Aorta (tissue), 5 donors: ENCODE measurements at regions not wholly inside any gene's neighbourhood (a gene's known extent, or its start where the extent isn't known, plus 50 kb on each side); places are given as distances from the start of the nearest gene placed in this dataset.

ENCODE experiments used
- ATAC-seq: fragments of 200-7000 bp; cut with Tn5 transposase; one replicate; pipeline ENCODE4 v1.9.1; 2022; ENCODE audit warnings: moderate library complexity; ENCODE audit not compliant: low FRiP score
- DNase-seq, 2 donors: peaks; one replicate each; pipeline ENCODE4 v3.0.0-alpha.2; 2020
- H3K27ac ChIP-seq, 2 donors: one replicate each; pipeline ENCODE4 v1.5.1; 2013; ENCODE audit warnings: low read length in 2 of 2, mild to moderate bottlenecking in 2 of 2, moderate library complexity in 2 of 2, control low read depth in 1 of 2, inconsistent platforms in 1 of 2, low read depth in 1 of 2
- H3K27me3 ChIP-seq, 2 donors: one replicate each; pipeline ENCODE4 v1.6.1; 2013; ENCODE audit warnings: control low read depth in 1 of 2, low read length in 1 of 2, mild to moderate bottlenecking in 1 of 2, moderate library complexity in 1 of 2; ENCODE audit not compliant: insufficient read depth in 2 of 2, control insufficient read depth in 1 of 2
- H3K36me3 ChIP-seq, 2 donors: one replicate each; pipeline ENCODE4 v1.6.1; 2013; ENCODE audit warnings: control low read depth in 1 of 2, low read length in 1 of 2, mild to moderate bottlenecking in 1 of 2; ENCODE audit not compliant: insufficient read depth in 2 of 2, control insufficient read depth in 1 of 2
- H3K4me1 ChIP-seq, 2 donors: one replicate each; pipeline ENCODE4 v1.6.1; 2013; ENCODE audit warnings: low read length in 2 of 2, control low read depth in 1 of 2, mild to moderate bottlenecking in 1 of 2, moderate library complexity in 1 of 2; ENCODE audit not compliant: insufficient read depth in 2 of 2, control insufficient read depth in 1 of 2
- H3K4me3 ChIP-seq, 2 donors: one replicate each; pipeline ENCODE4 v1.5.1; 2013; ENCODE audit warnings: low read length in 2 of 2, control low read depth in 1 of 2, mild to moderate bottlenecking in 1 of 2
- H3K9me3 ChIP-seq: one replicate; pipeline ENCODE4 v1.6.1; 2013; ENCODE audit warnings: mild to moderate bottlenecking, low read length; ENCODE audit not compliant: control insufficient read depth
- WGBS, 2 donors: extraction: QIAGEN DNeasy Blood & Tissue Kit; methylation state at CpG; one replicate each; pipeline ENCODE4 v1.1.7; 2013; 5-methylcytosine and 5-hydroxymethylcytosine counted together
- intact Hi-C, 2 donors: fragments of 100-400 bp; cut with DNase I; formaldehyde crosslinking; loops; one replicate each; pipeline versions ENCODE4 v1.14.2 to v1.15.0; 2022
- donor health status: healthy with polysubstance abuse.
- donor health status: Bipolar disorder and iron deficiency.
- donor health status: DM: no; HTN: no; CAD: no.
- donor health status: DM: no; HTN: no; CAD: no.
- donor health status: DM: yes; HTN: yes; CAD: no.

- Histone ChIP-seq H3K36me3 (no peaks in the 10 kb centered on the region), H3K9me3 (no peaks in the 10 kb centered on the region), H3K27ac (no peak overlapping the region), H3K4me3 (no peak overlapping the region), H3K27me3 (no peaks in the 10 kb centered on the region), H3K4me1 (no peaks in the 10 kb centered on the region)
- ATAC-seq (no peak), DNase-seq (no peak)
- 78 to 80% methylated on average over 5 of the region's 5 CpGs for WGBS, 2 donors
- intact Hi-C loops = no loop called here
These were observed 59.0 kb upstream of the FLT1 start for GRCh38 chr13:28553971-28554370.

DNA sequence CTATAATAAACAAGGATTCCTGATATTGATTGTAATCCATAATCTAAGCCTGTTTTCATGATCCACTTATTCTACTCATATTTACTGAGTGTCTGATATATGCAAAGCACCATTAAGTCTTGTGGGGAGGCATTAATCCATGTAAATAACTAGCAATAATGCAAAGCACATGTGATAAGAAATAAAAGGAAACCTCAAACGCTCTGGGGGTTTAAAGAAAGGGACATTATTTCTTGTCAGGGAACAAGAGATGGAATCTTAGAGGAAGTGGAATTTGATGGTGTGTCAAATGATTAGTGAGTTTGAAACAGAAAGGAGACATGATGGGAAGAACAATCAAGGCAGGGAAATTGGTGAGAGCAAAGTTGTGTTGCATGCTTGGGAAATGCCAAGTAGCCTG lies 57.4 kb upstream of the FLT1 start:
- Histone ChIP-seq H3K4me3 (no peak overlapping the region), H3K27ac (no peak overlapping the region), H3K4me1 (no peaks in the 10 kb centered on the region), H3K9me3 (no peaks in the 10 kb centered on the region), H3K27me3 (no peaks in the 10 kb centered on the region), H3K36me3 (no peaks in the 10 kb centered on the region)
- DNase-seq (no peak), ATAC-seq (no peak)
- WGBS, 2 donors = 50 to 75% methylated on average over 1 of the region's 1 CpG
- intact Hi-C loops = no loop called here

GRCh38 chr13:28551498-28551895 lies 56.6 kb upstream of the FLT1 start:
- H3K4me1 ChIP-seq = no peaks in the 10 kb centered on the region
- no peaks in the 10 kb centered on the region for H3K36me3 ChIP-seq
- H3K4me3 ChIP-seq = no peak overlapping the region
- no peaks in the 10 kb centered on the region for H3K27me3 ChIP-seq
- no peak for DNase-seq
- WGBS, 2 donors = 80 to 83% methylated on average over 2 of the region's 2 CpGs
- H3K27ac ChIP-seq = no peak overlapping the region
- intact Hi-C loops = no loop called here
- H3K9me3 ChIP-seq = no peaks in the 10 kb centered on the region
- ATAC-seq = no peak

GRCh38 chr13:28550721-28551497 lies 56.0 kb upstream of the FLT1 start:
- H3K36me3 ChIP-seq = no peaks in the 10 kb centered on the region
- ATAC-seq = no peak
- no peaks in the 10 kb centered on the region for H3K27me3 ChIP-seq
- 69 to 74% methylated on average over 7 of the region's 7 CpGs for WGBS, 2 donors
- no peaks in the 10 kb centered on the region for H3K9me3 ChIP-seq
- no peaks in the 10 kb centered on the region for H3K4me1 ChIP-seq
- H3K4me3 ChIP-seq = no peak overlapping the region
- intact Hi-C loops = no loop called here
- DNase-seq = no peak
- no peak overlapping the region for H3K27ac ChIP-seq

- intact Hi-C loops = no loop called here
- H3K4me1 ChIP-seq = no peaks in the 10 kb centered on the region
- no peak overlapping the region for H3K4me3 ChIP-seq
- DNase-seq = no peak
- no peaks in the 10 kb centered on the region for H3K9me3 ChIP-seq
- H3K27ac ChIP-seq = no peak overlapping the region
- ATAC-seq = peak; percentile 33
- WGBS, 2 donors = 91 to 95% methylated on average over 3 of the region's 3 CpGs
- H3K36me3 ChIP-seq = no peaks in the 10 kb centered on the region
- no peaks in the 10 kb centered on the region for H3K27me3 ChIP-seq
These were observed 55.2 kb upstream of the FLT1 start for GRCh38 chr13:28550091-28550490.

DNA sequence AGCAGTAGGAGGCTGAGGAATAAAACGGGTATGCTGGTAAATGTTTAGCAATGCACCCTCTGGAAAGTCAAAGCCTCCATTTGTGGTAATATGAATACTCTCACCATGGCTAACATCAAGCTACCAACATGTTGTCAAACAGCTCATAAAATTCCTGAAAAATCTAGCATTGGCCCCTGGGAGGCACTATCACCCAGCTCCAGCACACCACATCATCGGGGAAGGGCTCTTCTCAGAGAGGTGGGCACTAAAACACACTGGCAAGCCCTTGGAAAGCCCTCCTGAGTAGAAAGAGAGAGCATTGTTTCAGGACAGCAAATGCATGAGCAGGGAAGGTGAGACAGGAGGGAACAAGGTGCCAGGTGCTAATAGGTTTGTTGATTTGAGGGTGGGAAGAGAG lies 53.9 kb upstream of the FLT1 start:
- WGBS, 2 donors = 62 to 74% methylated on average over 2 of the region's 2 CpGs
- Histone ChIP-seq H3K9me3 (peaks cover 2% of the 10 kb centered on the region), H3K27ac (no peak overlapping the region), H3K27me3 (no peaks in the 10 kb centered on the region), H3K36me3 (no peaks in the 10 kb centered on the region), H3K4me3 (no peak overlapping the region), H3K4me1 (no peaks in the 10 kb centered on the region)
- ATAC-seq (no peak), DNase-seq (no peak)
- intact Hi-C loops = no loop called here

DNA sequence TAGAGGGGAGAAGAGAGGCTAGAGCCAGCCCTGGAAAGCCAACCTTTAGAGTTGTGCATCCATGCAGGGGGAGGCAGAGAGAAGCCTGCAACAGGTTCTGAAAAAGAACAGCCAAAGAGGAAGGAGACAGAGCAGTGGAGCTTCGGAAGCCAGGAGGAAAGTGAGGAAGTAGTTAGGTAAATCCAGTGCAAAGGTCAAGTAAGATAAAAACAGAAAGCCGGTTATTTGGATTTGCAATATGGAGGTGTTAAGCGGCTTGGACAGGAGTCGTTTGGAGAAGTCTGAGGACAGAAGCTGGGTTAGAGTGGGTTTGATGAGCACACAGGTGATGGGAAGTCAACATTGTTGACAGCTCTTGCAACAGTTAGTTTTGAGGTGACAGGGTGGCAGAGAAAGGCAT lies 53.5 kb upstream of the FLT1 start:
- Histone ChIP-seq H3K27ac (no peak overlapping the region), H3K4me3 (no peak overlapping the region), H3K9me3 (peaks cover 5% of the 10 kb centered on the region), H3K27me3 (no peaks in the 10 kb centered on the region), H3K4me1 (no peaks in the 10 kb centered on the region), H3K36me3 (no peaks in the 10 kb centered on the region)
- ATAC-seq (no peak), DNase-seq (no peak)
- intact Hi-C loops = no loop called here
- whole genome bisulfite sequencing, 2 donors = 85 to 88% methylated on average over 4 of the region's 4 CpGs

DNA sequence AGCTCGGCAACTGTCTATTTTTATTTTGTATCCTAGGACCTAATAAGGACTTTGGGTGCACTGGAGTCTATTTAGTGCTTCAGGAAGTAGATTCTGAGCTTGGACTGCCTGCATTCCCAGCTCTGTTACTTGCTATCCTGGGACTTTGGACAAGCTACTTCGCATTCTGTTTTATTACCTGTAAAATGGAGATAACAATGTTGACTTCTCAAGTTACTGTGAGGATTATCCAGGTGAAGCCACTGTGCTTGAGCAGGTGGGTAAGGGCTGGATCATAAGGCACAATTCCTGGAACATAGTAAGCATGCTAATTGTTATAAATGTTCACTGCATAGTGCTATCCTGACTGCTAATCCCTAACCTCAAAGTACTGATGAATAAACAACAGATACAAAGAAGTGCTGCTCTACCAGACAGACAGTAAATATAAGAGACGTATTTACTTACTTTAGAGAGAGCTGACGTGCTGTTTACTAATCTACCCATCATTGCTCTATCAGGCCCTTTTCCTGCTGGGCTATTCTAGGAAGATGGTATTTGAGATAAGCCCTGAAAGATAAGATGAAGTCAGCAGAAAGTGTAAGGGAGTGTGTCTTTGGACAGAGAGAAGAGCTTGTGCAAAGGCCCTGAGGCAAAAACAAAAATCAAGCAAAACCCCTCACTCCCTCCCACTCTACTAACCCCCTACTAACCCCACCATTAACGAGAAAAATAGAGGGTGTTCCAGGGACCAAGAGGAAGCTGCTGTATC lies 50.8 kb upstream of the FLT1 start:
- DNase-seq (no peak), ATAC-seq (no peak)
- H3K9me3 ChIP-seq = peaks cover 5% of the 10 kb centered on the region
- H3K4me1 ChIP-seq = no peaks in the 10 kb centered on the region
- H3K27ac ChIP-seq = no peak overlapping the region
- H3K4me3 ChIP-seq = no peak overlapping the region
- H3K36me3 ChIP-seq = no peaks in the 10 kb centered on the region
- 77 to 78% methylated on average over 5 of the region's 5 CpGs for WGBS, 2 donors
- H3K27me3 ChIP-seq = no peaks in the 10 kb centered on the region
- intact Hi-C loops = no loop called here
